Stimulated activated CD8-positive, alpha-beta memory T cell treated with anti-CD3 and anti-CD28 coated beads, Interleukin-4, amount 100 ng/mL, for 24 hours (primary cell): ENCODE measurements at regions not wholly inside any gene's neighbourhood (a gene's known extent, or its start where the extent isn't known, plus 50 kb on each side); places are given as distances from the start of the nearest gene placed in this dataset.
"Not testable (repeated sequence)": the region's sequence is repeated elsewhere in the genome, so short reads cannot be mapped to it uniquely, and the experiment has no call there.

Experiments used
- DNase-seq: peaks from one replicate; pipeline ENCODE4 v3.0.0-alpha.2; 2020; ENCODE audit warnings: low read depth

GRCh38 chr13:91036886-91037285 lies 310.6 kb upstream of the MIR17HG start:
- DNase-seq: no peak

GRCh38 chr13:91042870-91043269 lies 304.6 kb upstream of the MIR17HG start:
- DNase-seq: no peak

- DNase-seq: no peak
These were observed 302.0 kb upstream of the MIR17HG start for GRCh38 chr13:91045351-91046034.

- DNase-seq: no peak
These were observed 300.7 kb upstream of the MIR17HG start for GRCh38 chr13:91046715-91047327.

- DNase-seq: no peak
These were observed 296.5 kb upstream of the MIR17HG start for GRCh38 chr13:91050970-91051369.

- no peak for DNase-seq
These were observed 294.6 kb upstream of the MIR17HG start for GRCh38 chr13:91052876-91053275.

- no peak for DNase-seq
These were observed 294.0 kb upstream of the MIR17HG start for GRCh38 chr13:91053318-91054065.

- no peak for DNase-seq
These were observed 292.6 kb upstream of the MIR17HG start for GRCh38 chr13:91054902-91055301.

GRCh38 chr13:91056746-91057145 lies 290.7 kb upstream of the MIR17HG start:
- DNase-seq: no peak

- not testable (repeated sequence) for DNase-seq
These were observed 290.0 kb upstream of the MIR17HG start for GRCh38 chr13:91057507-91057906.

- no peak for DNase-seq
These were observed 289.4 kb upstream of the MIR17HG start for GRCh38 chr13:91058066-91058465.

GRCh38 chr13:91058919-91059318 lies 288.6 kb upstream of the MIR17HG start:
- no peak for DNase-seq

GRCh38 chr13:91066745-91067144 lies 280.7 kb upstream of the MIR17HG start:
- no peak for DNase-seq

- DNase-seq: no peak
These were observed 275.0 kb upstream of the MIR17HG start for GRCh38 chr13:91072486-91072885.

- no peak for DNase-seq
These were observed 273.4 kb upstream of the MIR17HG start for GRCh38 chr13:91074091-91074490.

GRCh38 chr13:91076830-91077229 lies 270.7 kb upstream of the MIR17HG start:
- no peak for DNase-seq

GRCh38 chr13:91078093-91078679 lies 269.3 kb upstream of the MIR17HG start:
- DNase-seq: no peak

- DNase-seq: no peak
These were observed 268.3 kb upstream of the MIR17HG start for GRCh38 chr13:91079176-91079575.

GRCh38 chr13:91085127-91085526 lies 262.4 kb upstream of the MIR17HG start:
- no peak for DNase-seq

- no peak for DNase-seq
These were observed 260.4 kb upstream of the MIR17HG start for GRCh38 chr13:91086936-91087716.

GRCh38 chr13:91097269-91097668 lies 250.2 kb upstream of the MIR17HG start:
- no peak for DNase-seq

GRCh38 chr13:91099877-91100276 lies 247.6 kb upstream of the MIR17HG start:
- no peak for DNase-seq
